GM23338 (cell line): ENCODE measurements at regions not wholly inside any gene's neighbourhood (a gene's known extent, or its start where the extent isn't known, plus 50 kb on each side); places are given as distances from the start of the nearest gene placed in this dataset.

Source experiments
- ATAC-seq: fragments of 200-7000 bp; cut with Tn5 transposase; 3 replicates; pipeline ENCODE4 v1.9.1; 2020
- DNase-seq: peaks from one replicate; pipeline ENCODE4 v3.0.0-alpha.2; 2015; ENCODE audit warnings: low spot score
- H2AFZ ChIP-seq: fragments of 200-600 bp; sonication (generic); 2 replicates; pipeline ENCODE4 v1.8.0; 2016; ENCODE audit warnings: antibody characterized with exemption, mild to moderate bottlenecking, moderate library complexity
- H3F3A ChIP-seq: fragments of 200-600 bp; sonication (generic); replicated peaks from 2 replicates; pipeline ENCODE4 v1.8.0; 2017; ENCODE audit warnings: antibody characterized with exemption, mixed run types, low read depth
- H3K27ac ChIP-seq: fragments of 200-600 bp; sonication (generic); 2 replicates; pipeline ENCODE4 v1.6.1; 2016; ENCODE audit warnings: low read depth
- H3K27me3 ChIP-seq: fragments of 200-600 bp; sonication (generic); 2 replicates; pipeline ENCODE4 v1.8.0; 2016; ENCODE audit warnings: mild to moderate bottlenecking, mixed run types, moderate library complexity; ENCODE audit not compliant: insufficient read depth
- H3K36me3 ChIP-seq: fragments of 200-600 bp; sonication (generic); 2 replicates; pipeline ENCODE4 v1.8.0; 2016; ENCODE audit warnings: mild to moderate bottlenecking; ENCODE audit not compliant: insufficient read depth
- H3K4me1 ChIP-seq: fragments of 200-600 bp; sonication (generic); 2 replicates; pipeline ENCODE4 v1.8.0; 2016; ENCODE audit warnings: mild to moderate bottlenecking, moderate library complexity; ENCODE audit not compliant: insufficient read depth
- H3K4me2 ChIP-seq: fragments of 200-600 bp; sonication (generic); 2 replicates; pipeline ENCODE4 v1.7.1; 2017; ENCODE audit warnings: mixed run types
- H3K4me3 ChIP-seq: fragments of 200-600 bp; sonication (generic); 2 replicates; pipeline ENCODE4 v1.6.1; 2016; ENCODE audit warnings: mixed run types
- H3K79me2 ChIP-seq: fragments of 200-600 bp; sonication (generic); replicated peaks from 2 replicates; pipeline ENCODE4 v1.8.0; 2017; ENCODE audit warnings: mild to moderate bottlenecking; ENCODE audit not compliant: insufficient read depth
- H3K9me2 ChIP-seq: fragments of 200-600 bp; sonication (generic); 2 replicates; pipeline ENCODE4 v1.8.0; 2017; ENCODE audit not compliant: insufficient read depth
- H4K20me1 ChIP-seq: fragments of 200-600 bp; sonication (generic); replicated peaks from 2 replicates; pipeline ENCODE4 v1.8.0; 2017; ENCODE audit warnings: mild to moderate bottlenecking; ENCODE audit not compliant: insufficient read depth
- H3K27ac Mint-ChIP-seq: 2 replicates; pipeline ENCODE4 v1.8.0; 2020; ENCODE audit warnings: inconsistent platforms, mild to moderate bottlenecking, moderate library complexity, mixed read lengths
- H3K27me3 Mint-ChIP-seq: 3 replicates; pipeline ENCODE4 v1.8.0; 2022; ENCODE audit warnings: low read depth, mild to moderate bottlenecking, moderate library complexity, mixed read lengths, inconsistent platforms; ENCODE audit not compliant: insufficient read depth, poor library complexity
- H3K36me3 Mint-ChIP-seq: 3 replicates; pipeline ENCODE4 v1.8.0; 2021; ENCODE audit warnings: low read depth, mild to moderate bottlenecking, inconsistent platforms, moderate library complexity, mixed read lengths
- H3K4me1 Mint-ChIP-seq: 3 replicates; pipeline ENCODE4 v1.8.0; 2020; ENCODE audit warnings: mild to moderate bottlenecking, inconsistent platforms, mixed read lengths
- H3K4me3 Mint-ChIP-seq: 3 replicates; pipeline ENCODE4 v1.8.0; 2021; ENCODE audit warnings: moderate library complexity, mild to moderate bottlenecking, inconsistent platforms, mixed read lengths
- H3K9me3 Mint-ChIP-seq: 3 replicates; pipeline ENCODE4 v1.8.0; 2020; ENCODE audit warnings: moderate library complexity, mild to moderate bottlenecking, inconsistent platforms, mixed read lengths
- CREB1 ChIP-seq: fragments of 250-450 bp; sonication (Bioruptor Pico); IDR thresholded peaks from 2 replicates; pipeline ENCODE4 v1.5.0; 2020; ENCODE audit warnings: low read depth, mild to moderate bottlenecking, moderate library complexity
- EZH2 ChIP-seq: fragments of 200-600 bp; sonication (generic); IDR thresholded peaks from one replicate; pipeline ENCODE4 v1.8.0; 2017; ENCODE audit warnings: antibody characterized with exemption, mild to moderate bottlenecking, low read depth; ENCODE audit not compliant: unreplicated experiment
- EZH2phosphoT487 ChIP-seq: fragments of 200-600 bp; sonication (generic); IDR thresholded peaks from one replicate; pipeline ENCODE4 v1.8.1; 2018; ENCODE audit warnings: antibody characterized with exemption; ENCODE audit not compliant: unreplicated experiment
- JUNB ChIP-seq: IDR thresholded peaks from one replicate; pipeline ENCODE4 v1.6.1; 2016; ENCODE audit warnings: antibody characterized with exemption; ENCODE audit not compliant: unreplicated experiment
- NANOG ChIP-seq: IDR thresholded peaks from 2 replicates; pipeline ENCODE4 v1.6.1; 2016; ENCODE audit warnings: antibody characterized with exemption, borderline replicate concordance
- POLR2AphosphoS5 ChIP-seq: IDR thresholded peaks from 2 replicates; pipeline ENCODE4 v1.6.1; 2016; ENCODE audit warnings: antibody characterized with exemption, low read depth
- STAT1 ChIP-seq: IDR thresholded peaks from one replicate; pipeline ENCODE4 v1.6.1; 2016; ENCODE audit warnings: antibody characterized with exemption; ENCODE audit not compliant: unreplicated experiment
- ZNF114 ChIP-seq: fragments of 250-450 bp; sonication (Bioruptor Pico); IDR thresholded peaks from 2 replicates; pipeline ENCODE4 v1.5.0; 2020; ENCODE audit warnings: mild to moderate bottlenecking, moderate library complexity
- TF ChIP-seq, protein P1 (sequence below): IDR thresholded peaks from 2 replicates; pipeline ENCODE4 v1.6.1; 2016; ENCODE audit warnings: antibody characterized with exemption
- TF ChIP-seq, protein P2 (sequence below): fragments of 250-450 bp; sonication (Bioruptor Pico); IDR thresholded peaks from 2 replicates; pipeline ENCODE4 v1.5.0; 2020; ENCODE audit warnings: mild to moderate bottlenecking, moderate library complexity
- TF ChIP-seq, protein P3 (sequence below), 2 experiments: fragments of 200-600 bp in 1 of 2; sonication (generic) in 1 of 2; conservative IDR thresholded peaks; 2 replicates each; pipeline versions ENCODE4 v1.5.1 to v1.6.1; 2016 to 2017; ENCODE audit warnings: antibody characterized with exemption in 2 of 2, low read depth in 2 of 2, mild to moderate bottlenecking in 2 of 2, moderate library complexity in 1 of 2
- TF ChIP-seq, protein P4 (sequence below): IDR thresholded peaks from one replicate; pipeline ENCODE4 v1.6.1; 2018; ENCODE audit warnings: antibody characterized with exemption; ENCODE audit not compliant: unreplicated experiment

DNA sequence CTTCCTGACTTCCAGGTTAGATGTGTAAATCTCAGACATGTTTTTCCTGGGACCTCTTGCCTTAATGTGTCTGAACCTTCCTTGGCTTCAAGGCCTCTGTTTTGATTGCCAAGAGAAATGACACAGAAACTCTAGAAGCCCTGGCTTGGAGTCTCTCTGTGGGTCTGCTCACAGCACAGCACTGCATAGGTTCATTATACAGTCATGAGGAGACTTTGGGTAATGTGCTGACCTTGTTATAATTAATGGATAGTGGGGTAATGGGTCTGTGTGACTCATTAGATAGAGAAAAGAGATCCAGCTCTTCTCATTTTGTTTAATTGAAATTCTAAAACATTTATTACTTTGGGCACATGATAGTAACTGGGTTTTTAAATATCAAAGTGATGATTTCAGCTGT, 175.8 kb upstream of the GLRA1 start (continued):
- TF ChIP-seq, protein P1, sequence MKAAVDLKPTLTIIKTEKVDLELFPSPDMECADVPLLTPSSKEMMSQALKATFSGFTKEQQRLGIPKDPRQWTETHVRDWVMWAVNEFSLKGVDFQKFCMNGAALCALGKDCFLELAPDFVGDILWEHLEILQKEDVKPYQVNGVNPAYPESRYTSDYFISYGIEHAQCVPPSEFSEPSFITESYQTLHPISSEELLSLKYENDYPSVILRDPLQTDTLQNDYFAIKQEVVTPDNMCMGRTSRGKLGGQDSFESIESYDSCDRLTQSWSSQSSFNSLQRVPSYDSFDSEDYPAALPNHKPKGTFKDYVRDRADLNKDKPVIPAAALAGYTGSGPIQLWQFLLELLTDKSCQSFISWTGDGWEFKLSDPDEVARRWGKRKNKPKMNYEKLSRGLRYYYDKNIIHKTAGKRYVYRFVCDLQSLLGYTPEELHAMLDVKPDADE, result no peak
- no peak for TF ChIP-seq POLR2AphosphoS5

DNA sequence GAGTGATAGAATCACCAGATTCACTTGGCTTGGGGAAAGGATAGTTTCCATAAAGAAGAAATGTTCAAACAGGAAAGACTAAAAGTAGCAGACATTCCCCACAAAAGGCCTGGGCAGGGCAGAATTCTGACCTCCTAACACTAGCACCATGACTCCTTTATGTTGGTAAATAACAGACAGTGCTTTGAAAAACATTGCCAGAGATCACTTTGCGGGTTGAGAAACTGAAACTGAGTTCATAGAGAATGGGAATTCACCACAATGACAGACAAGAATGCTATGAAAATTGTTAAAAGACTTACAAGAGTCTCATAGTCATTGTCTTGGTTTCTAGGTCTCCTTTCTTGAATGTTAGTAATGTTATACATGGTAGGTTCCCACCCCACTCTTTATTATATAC, 172.5 kb upstream of the GLRA1 start:
- Histone ChIP-seq H3K36me3 (no peaks in the 10 kb centered on the region), H3K4me3 (no peak overlapping the region), H2AFZ (0 out of 2 replicates have a peak overlapping the region, but pooled peaks have one; percentile 15), H3K9me2 (no peaks in the 10 kb centered on the region), H3K4me1 (peaks cover 13% of the 10 kb centered on the region), H3F3A (no peaks in the 10 kb centered on the region), H3K4me2 (no peak overlapping the region), H3K79me2 (no peaks in the 10 kb centered on the region), H3K27me3 (no peaks in the 10 kb centered on the region), H4K20me1 (no peaks in the 10 kb centered on the region), H3K27ac (no peak overlapping the region)
- Mint-ChIP-seq H3K36me3 (no peaks in the 10 kb centered on the region), H3K9me3 (no peaks in the 10 kb centered on the region), H3K4me1 (peaks cover 21% of the 10 kb centered on the region), H3K27ac (no peak overlapping the region), H3K27me3 (no peaks in the 10 kb centered on the region), H3K4me3 (no peak overlapping the region)
- no peak for DNase-seq
- ATAC-seq, result peak; percentile 52; the same call in 2 of the 3 replicates
- TF ChIP-seq EZH2, result no peak
- TF ChIP-seq STAT1, result no peak
- TF ChIP-seq, protein P2, sequence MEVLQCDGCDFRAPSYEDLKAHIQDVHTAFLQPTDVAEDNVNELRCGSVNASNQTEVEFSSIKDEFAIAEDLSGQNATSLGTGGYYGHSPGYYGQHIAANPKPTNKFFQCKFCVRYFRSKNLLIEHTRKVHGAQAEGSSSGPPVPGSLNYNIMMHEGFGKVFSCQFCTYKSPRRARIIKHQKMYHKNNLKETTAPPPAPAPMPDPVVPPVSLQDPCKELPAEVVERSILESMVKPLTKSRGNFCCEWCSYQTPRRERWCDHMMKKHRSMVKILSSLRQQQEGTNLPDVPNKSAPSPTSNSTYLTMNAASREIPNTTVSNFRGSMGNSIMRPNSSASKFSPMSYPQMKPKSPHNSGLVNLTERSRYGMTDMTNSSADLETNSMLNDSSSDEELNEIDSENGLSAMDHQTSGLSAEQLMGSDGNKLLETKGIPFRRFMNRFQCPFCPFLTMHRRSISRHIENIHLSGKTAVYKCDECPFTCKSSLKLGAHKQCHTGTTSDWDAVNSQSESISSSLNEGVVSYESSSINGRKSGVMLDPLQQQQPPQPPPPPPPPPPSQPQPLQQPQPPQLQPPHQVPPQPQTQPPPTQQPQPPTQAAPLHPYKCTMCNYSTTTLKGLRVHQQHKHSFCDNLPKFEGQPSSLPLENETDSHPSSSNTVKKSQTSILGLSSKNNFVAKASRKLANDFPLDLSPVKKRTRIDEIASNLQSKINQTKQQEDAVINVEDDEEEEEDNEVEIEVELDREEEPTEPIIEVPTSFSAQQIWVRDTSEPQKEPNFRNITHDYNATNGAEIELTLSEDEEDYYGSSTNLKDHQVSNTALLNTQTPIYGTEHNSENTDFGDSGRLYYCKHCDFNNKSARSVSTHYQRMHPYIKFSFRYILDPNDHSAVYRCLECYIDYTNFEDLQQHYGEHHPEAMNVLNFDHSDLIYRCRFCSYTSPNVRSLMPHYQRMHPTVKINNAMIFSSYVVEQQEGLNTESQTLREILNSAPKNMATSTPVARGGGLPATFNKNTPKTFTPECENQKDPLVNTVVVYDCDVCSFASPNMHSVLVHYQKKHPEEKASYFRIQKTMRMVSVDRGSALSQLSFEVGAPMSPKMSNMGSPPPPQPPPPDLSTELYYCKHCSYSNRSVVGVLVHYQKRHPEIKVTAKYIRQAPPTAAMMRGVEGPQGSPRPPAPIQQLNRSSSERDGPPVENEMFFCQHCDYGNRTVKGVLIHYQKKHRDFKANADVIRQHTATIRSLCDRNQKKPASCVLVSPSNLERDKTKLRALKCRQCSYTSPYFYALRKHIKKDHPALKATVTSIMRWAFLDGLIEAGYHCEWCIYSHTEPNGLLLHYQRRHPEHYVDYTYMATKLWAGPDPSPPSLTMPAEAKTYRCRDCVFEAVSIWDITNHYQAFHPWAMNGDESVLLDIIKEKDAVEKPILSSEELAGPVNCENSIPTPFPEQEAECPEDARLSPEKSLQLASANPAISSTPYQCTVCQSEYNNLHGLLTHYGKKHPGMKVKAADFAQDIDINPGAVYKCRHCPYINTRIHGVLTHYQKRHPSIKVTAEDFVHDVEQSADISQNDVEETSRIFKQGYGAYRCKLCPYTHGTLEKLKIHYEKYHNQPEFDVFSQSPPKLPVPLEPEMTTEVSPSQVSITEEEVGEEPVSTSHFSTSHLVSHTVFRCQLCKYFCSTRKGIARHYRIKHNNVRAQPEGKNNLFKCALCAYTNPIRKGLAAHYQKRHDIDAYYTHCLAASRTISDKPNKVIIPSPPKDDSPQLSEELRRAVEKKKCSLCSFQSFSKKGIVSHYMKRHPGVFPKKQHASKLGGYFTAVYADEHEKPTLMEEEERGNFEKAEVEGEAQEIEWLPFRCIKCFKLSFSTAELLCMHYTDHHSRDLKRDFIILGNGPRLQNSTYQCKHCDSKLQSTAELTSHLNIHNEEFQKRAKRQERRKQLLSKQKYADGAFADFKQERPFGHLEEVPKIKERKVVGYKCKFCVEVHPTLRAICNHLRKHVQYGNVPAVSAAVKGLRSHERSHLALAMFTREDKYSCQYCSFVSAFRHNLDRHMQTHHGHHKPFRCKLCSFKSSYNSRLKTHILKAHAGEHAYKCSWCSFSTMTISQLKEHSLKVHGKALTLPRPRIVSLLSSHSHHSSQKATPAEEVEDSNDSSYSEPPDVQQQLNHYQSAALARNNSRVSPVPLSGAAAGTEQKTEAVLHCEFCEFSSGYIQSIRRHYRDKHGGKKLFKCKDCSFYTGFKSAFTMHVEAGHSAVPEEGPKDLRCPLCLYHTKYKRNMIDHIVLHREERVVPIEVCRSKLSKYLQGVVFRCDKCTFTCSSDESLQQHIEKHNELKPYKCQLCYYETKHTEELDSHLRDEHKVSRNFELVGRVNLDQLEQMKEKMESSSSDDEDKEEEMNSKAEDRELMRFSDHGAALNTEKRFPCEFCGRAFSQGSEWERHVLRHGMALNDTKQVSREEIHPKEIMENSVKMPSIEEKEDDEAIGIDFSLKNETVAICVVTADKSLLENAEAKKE (CRISPR knock-in tag), result no peak
- no peak for TF ChIP-seq NANOG
- TF ChIP-seq CREB1 (CRISPR knock-in tag), result no peak
- TF ChIP-seq, protein P1, result no peak
- TF ChIP-seq, protein P3, sequence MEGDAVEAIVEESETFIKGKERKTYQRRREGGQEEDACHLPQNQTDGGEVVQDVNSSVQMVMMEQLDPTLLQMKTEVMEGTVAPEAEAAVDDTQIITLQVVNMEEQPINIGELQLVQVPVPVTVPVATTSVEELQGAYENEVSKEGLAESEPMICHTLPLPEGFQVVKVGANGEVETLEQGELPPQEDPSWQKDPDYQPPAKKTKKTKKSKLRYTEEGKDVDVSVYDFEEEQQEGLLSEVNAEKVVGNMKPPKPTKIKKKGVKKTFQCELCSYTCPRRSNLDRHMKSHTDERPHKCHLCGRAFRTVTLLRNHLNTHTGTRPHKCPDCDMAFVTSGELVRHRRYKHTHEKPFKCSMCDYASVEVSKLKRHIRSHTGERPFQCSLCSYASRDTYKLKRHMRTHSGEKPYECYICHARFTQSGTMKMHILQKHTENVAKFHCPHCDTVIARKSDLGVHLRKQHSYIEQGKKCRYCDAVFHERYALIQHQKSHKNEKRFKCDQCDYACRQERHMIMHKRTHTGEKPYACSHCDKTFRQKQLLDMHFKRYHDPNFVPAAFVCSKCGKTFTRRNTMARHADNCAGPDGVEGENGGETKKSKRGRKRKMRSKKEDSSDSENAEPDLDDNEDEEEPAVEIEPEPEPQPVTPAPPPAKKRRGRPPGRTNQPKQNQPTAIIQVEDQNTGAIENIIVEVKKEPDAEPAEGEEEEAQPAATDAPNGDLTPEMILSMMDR (conservative IDR thresholded peaks at IDR 0.05; ENCODE audit: low read depth in 2 of 2), result no peak
- no peak for TF ChIP-seq POLR2AphosphoS5
- TF ChIP-seq, protein P4, sequence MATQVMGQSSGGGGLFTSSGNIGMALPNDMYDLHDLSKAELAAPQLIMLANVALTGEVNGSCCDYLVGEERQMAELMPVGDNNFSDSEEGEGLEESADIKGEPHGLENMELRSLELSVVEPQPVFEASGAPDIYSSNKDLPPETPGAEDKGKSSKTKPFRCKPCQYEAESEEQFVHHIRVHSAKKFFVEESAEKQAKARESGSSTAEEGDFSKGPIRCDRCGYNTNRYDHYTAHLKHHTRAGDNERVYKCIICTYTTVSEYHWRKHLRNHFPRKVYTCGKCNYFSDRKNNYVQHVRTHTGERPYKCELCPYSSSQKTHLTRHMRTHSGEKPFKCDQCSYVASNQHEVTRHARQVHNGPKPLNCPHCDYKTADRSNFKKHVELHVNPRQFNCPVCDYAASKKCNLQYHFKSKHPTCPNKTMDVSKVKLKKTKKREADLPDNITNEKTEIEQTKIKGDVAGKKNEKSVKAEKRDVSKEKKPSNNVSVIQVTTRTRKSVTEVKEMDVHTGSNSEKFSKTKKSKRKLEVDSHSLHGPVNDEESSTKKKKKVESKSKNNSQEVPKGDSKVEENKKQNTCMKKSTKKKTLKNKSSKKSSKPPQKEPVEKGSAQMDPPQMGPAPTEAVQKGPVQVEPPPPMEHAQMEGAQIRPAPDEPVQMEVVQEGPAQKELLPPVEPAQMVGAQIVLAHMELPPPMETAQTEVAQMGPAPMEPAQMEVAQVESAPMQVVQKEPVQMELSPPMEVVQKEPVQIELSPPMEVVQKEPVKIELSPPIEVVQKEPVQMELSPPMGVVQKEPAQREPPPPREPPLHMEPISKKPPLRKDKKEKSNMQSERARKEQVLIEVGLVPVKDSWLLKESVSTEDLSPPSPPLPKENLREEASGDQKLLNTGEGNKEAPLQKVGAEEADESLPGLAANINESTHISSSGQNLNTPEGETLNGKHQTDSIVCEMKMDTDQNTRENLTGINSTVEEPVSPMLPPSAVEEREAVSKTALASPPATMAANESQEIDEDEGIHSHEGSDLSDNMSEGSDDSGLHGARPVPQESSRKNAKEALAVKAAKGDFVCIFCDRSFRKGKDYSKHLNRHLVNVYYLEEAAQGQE, result no peak
- TF ChIP-seq JUNB, result no peak
- TF ChIP-seq EZH2phosphoT487, result no peak
- TF ChIP-seq ZNF114 (CRISPR knock-in tag), result no peak
